ENCODE measurements at regions not wholly inside any gene's neighbourhood (a gene's known extent, or its start where the extent isn't known, plus 50 kb on each side); places are given as distances from the start of the nearest gene placed in this dataset.

DNA sequence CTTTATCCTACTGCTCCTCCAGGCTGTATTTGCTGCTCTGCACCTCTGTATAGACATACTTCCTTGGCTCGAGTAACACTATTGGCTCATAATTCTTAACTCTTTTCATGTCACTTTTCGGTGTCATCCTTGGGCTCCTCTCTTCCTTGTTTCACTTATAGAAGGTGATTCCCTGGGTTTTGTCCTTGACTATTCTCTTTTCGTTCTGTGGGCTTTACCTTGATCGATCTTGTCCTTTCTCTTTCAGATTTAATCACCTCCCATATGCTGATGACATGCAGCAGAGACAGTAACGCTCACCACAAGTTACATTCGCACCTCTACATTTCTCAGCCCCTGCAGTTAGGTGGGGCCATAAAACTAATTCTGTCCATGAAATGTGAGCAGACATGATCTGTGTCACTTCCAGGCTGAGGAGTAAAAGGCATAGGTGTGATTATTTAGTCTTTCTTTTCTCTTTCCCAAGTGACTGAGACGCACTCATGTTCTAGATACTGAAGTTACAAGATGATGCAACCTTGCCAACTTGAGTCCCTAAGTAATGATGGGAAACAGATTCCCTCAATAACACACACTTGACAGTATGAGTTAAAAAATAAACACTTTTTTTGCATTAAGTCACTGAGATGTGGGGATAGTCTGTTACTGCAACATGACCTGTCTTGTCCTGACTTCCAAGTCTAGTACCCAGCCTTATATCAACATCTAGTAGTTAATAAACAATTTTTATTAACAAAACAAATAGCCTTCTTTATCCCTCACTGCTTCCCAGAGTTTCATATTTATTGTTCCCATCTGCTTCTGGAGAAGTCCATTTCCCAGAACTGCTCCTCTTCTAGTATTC lies 49.9 kb upstream of the HAO2 start:
- no peak for DNase-seq (ENCODE audit: low read depth, low spot score)
- ChIA-PET CTCF (no interaction called here), POLR2A (no interaction called here)
- no peak overlapping the region for H3K4me3 ChIP-seq (ENCODE audit: low read depth, low read length)
- no peak for TF ChIP-seq CTCF (IDR thresholded peaks at IDR 0.05; ENCODE audit: insufficient read depth, low read length, missing control alignments)

Measured in AG04449 (cell line).